ENCODE measurements at regions not wholly inside any gene's neighbourhood (a gene's known extent, or its start where the extent isn't known, plus 50 kb on each side); places are given as distances from the start of the nearest gene placed in this dataset.

GRCh38 chr10:83957168-83957947 lies 182.0 kb upstream of the GHITM start:
- Mint-ChIP-seq H3K36me3 (ENCODE audit: low read depth) (no peaks in the 10 kb centered on the region), H3K27ac (no peak overlapping the region), H3K27me3 (no peaks in the 10 kb centered on the region), H3K4me1 (no peaks in the 10 kb centered on the region), H3K4me3 (no peak overlapping the region), H3K9me3 (no peaks in the 10 kb centered on the region)
- intact Hi-C loops (cut with micrococcal nuclease), result no loop called here
- no peak for DNase-seq

- Mint-ChIP-seq H3K36me3 (ENCODE audit: low read depth) (no peaks in the 10 kb centered on the region), H3K27ac (no peak overlapping the region), H3K4me3 (no peak overlapping the region), H3K27me3 (no peaks in the 10 kb centered on the region), H3K9me3 (no peaks in the 10 kb centered on the region), H3K4me1 (no peaks in the 10 kb centered on the region)
- intact Hi-C loops (cut with micrococcal nuclease), result no loop called here
- no peak for DNase-seq
Observed at GRCh38 chr10:83959328-83959727, 180.0 kb upstream of the GHITM start.

DNA sequence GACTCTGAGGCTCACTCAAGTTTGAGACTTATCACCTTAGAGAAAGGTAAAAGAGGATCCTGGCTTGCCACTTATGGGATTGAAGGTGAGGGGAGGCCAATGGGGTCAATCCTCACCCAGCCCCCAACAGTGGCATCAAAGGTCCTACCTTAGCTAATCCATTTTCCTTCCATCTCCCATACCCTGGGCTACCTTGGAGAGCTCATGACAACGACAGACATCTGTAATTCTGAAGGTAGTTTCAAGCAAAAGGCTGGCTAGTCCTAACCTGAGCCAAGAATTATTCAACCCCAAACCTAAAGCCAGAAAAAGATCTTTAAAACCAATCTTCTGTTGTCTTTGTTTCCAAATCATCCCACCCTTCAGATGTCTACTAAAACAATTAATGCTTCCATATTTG lies 179.2 kb upstream of the GHITM start:
- H3K9me3 Mint-ChIP-seq, result no peaks in the 10 kb centered on the region
- DNase-seq, result no peak
- no peak overlapping the region for H3K27ac Mint-ChIP-seq
- no peaks in the 10 kb centered on the region for H3K4me1 Mint-ChIP-seq
- no peak overlapping the region for H3K4me3 Mint-ChIP-seq
- H3K36me3 Mint-ChIP-seq (ENCODE audit: low read depth), result no peaks in the 10 kb centered on the region
- H3K27me3 Mint-ChIP-seq, result no peaks in the 10 kb centered on the region
- intact Hi-C loops (cut with micrococcal nuclease), result no loop called here

GRCh38 chr10:83961620-83962019 lies 177.7 kb upstream of the GHITM start:
- intact Hi-C loops (cut with micrococcal nuclease), result no loop called here
- no peaks in the 10 kb centered on the region for H3K27me3 Mint-ChIP-seq
- DNase-seq, result no peak
- no peaks in the 10 kb centered on the region for H3K9me3 Mint-ChIP-seq
- no peak overlapping the region for H3K27ac Mint-ChIP-seq
- no peaks in the 10 kb centered on the region for H3K4me1 Mint-ChIP-seq
- H3K36me3 Mint-ChIP-seq (ENCODE audit: low read depth), result no peaks in the 10 kb centered on the region
- no peak overlapping the region for H3K4me3 Mint-ChIP-seq

GRCh38 chr10:83963446-83963845 lies 175.9 kb upstream of the GHITM start:
- Mint-ChIP-seq H3K9me3 (no peaks in the 10 kb centered on the region), H3K36me3 (ENCODE audit: low read depth) (no peaks in the 10 kb centered on the region), H3K27me3 (no peaks in the 10 kb centered on the region), H3K4me1 (no peaks in the 10 kb centered on the region), H3K4me3 (no peak overlapping the region), H3K27ac (no peak overlapping the region)
- no peak for DNase-seq
- intact Hi-C loops (cut with micrococcal nuclease), result no loop called here

DNA sequence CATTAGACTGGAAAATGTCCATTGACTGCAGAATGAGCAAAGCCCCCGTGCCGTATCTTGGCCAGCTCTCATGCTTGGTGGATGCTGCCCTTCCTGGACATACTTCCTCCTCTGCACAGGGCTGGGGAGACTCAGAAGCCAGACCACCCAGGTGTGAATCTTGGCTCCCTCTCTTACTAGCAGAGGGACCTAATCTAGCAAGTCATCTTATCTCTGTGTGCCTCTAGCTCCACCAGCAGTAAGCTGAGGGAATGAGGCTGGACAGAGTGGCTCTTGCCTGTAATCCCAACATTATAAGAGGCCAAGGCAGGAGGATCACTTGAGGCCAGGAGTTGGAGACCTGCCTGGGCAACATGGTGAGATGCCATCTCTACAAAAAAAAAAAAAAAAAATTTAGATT lies 173.8 kb upstream of the GHITM start:
- Mint-ChIP-seq H3K4me3 (no peak overlapping the region), H3K36me3 (ENCODE audit: low read depth) (no peaks in the 10 kb centered on the region), H3K4me1 (no peaks in the 10 kb centered on the region), H3K27ac (no peak overlapping the region), H3K27me3 (no peaks in the 10 kb centered on the region), H3K9me3 (no peaks in the 10 kb centered on the region)
- intact Hi-C loops (cut with micrococcal nuclease), result no loop called here
- DNase-seq, result no peak

- intact Hi-C loops (cut with micrococcal nuclease), result no loop called here
- no peaks in the 10 kb centered on the region for H3K27me3 Mint-ChIP-seq
- H3K27ac Mint-ChIP-seq, result no peak overlapping the region
- no peaks in the 10 kb centered on the region for H3K36me3 Mint-ChIP-seq (ENCODE audit: low read depth)
- H3K9me3 Mint-ChIP-seq, result no peaks in the 10 kb centered on the region
- no peak for DNase-seq
- H3K4me1 Mint-ChIP-seq, result no peaks in the 10 kb centered on the region
- no peak overlapping the region for H3K4me3 Mint-ChIP-seq
Observed at GRCh38 chr10:83968052-83968451, 171.3 kb upstream of the GHITM start.

GRCh38 chr10:83978681-83979383 lies 160.5 kb upstream of the GHITM start:
- no peak overlapping the region for H3K27ac Mint-ChIP-seq
- no peak overlapping the region for H3K4me3 Mint-ChIP-seq
- no peaks in the 10 kb centered on the region for H3K27me3 Mint-ChIP-seq
- no peaks in the 10 kb centered on the region for H3K4me1 Mint-ChIP-seq
- no peaks in the 10 kb centered on the region for H3K36me3 Mint-ChIP-seq (ENCODE audit: low read depth)
- no peak for DNase-seq
- intact Hi-C loops (cut with micrococcal nuclease), result no loop called here
- H3K9me3 Mint-ChIP-seq, result no peaks in the 10 kb centered on the region

DNA sequence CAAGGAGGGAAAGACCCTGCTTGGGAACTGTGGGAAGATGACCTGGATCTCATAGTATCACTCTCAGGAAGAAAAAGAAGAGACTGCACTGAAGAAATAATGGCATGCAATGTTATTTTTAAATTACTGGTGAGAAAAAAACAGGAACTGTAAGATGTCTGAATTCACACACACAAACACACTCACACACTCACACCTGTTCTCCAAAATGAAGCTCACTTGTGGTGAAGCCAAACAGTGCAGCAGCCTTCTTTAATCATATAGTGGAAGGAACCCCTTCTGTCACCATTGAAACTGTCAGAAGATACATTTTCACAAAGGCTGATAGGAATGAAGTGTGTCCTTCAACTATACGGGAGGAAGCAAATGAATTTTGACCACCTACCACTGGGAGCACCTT lies 156.5 kb upstream of the GHITM start:
- intact Hi-C loops (cut with micrococcal nuclease), result no loop called here
- Mint-ChIP-seq H3K27me3 (peaks cover 1% of the 10 kb centered on the region), H3K36me3 (ENCODE audit: low read depth) (no peaks in the 10 kb centered on the region), H3K4me1 (no peaks in the 10 kb centered on the region), H3K27ac (no peak overlapping the region), H3K4me3 (no peak overlapping the region), H3K9me3 (no peaks in the 10 kb centered on the region)
- DNase-seq, result no peak

- DNase-seq, result no peak
- intact Hi-C loops (cut with micrococcal nuclease), result no loop called here
- H3K9me3 Mint-ChIP-seq, result no peaks in the 10 kb centered on the region
- H3K36me3 Mint-ChIP-seq (ENCODE audit: low read depth), result no peaks in the 10 kb centered on the region
- H3K4me3 Mint-ChIP-seq, result no peak overlapping the region
- H3K4me1 Mint-ChIP-seq, result no peaks in the 10 kb centered on the region
- H3K27me3 Mint-ChIP-seq, result peaks cover 1% of the 10 kb centered on the region
- H3K27ac Mint-ChIP-seq, result no peak overlapping the region
Observed at GRCh38 chr10:83983578-83984255, 155.6 kb upstream of the GHITM start.

GRCh38 chr10:83984256-83984640 lies 155.1 kb upstream of the GHITM start:
- H3K9me3 Mint-ChIP-seq, result no peaks in the 10 kb centered on the region
- no peak for DNase-seq
- H3K4me1 Mint-ChIP-seq, result no peaks in the 10 kb centered on the region
- H3K36me3 Mint-ChIP-seq (ENCODE audit: low read depth), result no peaks in the 10 kb centered on the region
- no peak overlapping the region for H3K4me3 Mint-ChIP-seq
- intact Hi-C loops (cut with micrococcal nuclease), result no loop called here
- peaks cover 2% of the 10 kb centered on the region for H3K27me3 Mint-ChIP-seq
- H3K27ac Mint-ChIP-seq, result no peak overlapping the region

GRCh38 chr10:83986800-83987199 lies 152.5 kb upstream of the GHITM start:
- intact Hi-C loops (cut with micrococcal nuclease), result no loop called here
- Mint-ChIP-seq H3K27me3 (peaks cover 6% of the 10 kb centered on the region), H3K27ac (no peak overlapping the region), H3K9me3 (no peaks in the 10 kb centered on the region), H3K36me3 (ENCODE audit: low read depth) (no peaks in the 10 kb centered on the region), H3K4me1 (no peaks in the 10 kb centered on the region), H3K4me3 (no peak overlapping the region)
- DNase-seq, result no peak

GRCh38 chr10:83987216-83987615 lies 152.1 kb upstream of the GHITM start:
- no peak for DNase-seq
- H3K27me3 Mint-ChIP-seq, result peaks cover 6% of the 10 kb centered on the region
- intact Hi-C loops (cut with micrococcal nuclease), result no loop called here
- no peaks in the 10 kb centered on the region for H3K9me3 Mint-ChIP-seq
- no peaks in the 10 kb centered on the region for H3K36me3 Mint-ChIP-seq (ENCODE audit: low read depth)
- no peak overlapping the region for H3K27ac Mint-ChIP-seq
- no peaks in the 10 kb centered on the region for H3K4me1 Mint-ChIP-seq
- H3K4me3 Mint-ChIP-seq, result no peak overlapping the region

DNA sequence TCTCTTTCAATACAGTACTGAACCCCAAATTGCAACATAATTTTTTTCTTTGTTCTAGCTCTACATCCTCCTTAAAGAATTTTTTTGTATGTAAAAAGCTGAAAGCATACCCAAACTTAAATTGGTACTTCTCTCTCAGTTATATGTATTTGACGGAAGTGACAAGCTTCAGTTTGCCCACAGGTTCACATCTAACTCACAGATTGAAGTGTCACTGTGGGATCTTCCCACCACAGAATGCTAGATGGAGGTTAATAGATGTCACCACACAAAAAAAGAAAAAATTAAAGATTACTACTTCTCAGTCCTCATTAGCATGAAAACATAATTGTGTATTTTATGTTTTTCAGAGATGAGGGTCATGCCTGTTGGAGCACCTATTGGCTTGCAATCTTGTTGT lies 150.9 kb upstream of the GHITM start:
- DNase-seq, result no peak
- Mint-ChIP-seq H3K4me1 (no peaks in the 10 kb centered on the region), H3K4me3 (no peak overlapping the region), H3K27me3 (peaks cover 6% of the 10 kb centered on the region), H3K36me3 (ENCODE audit: low read depth) (no peaks in the 10 kb centered on the region), H3K27ac (no peak overlapping the region), H3K9me3 (no peaks in the 10 kb centered on the region)
- intact Hi-C loops (cut with micrococcal nuclease), result no loop called here

Measured in activated CD4-positive, alpha-beta T cell treated with anti-CD3 and anti-CD28 coated beads, Interleukin-2, amount 10 ng/mL, durations not matched to agents 24 days and 14 days (primary cell).